Liver (tissue), 8 donors: ENCODE measurements at regions not wholly inside any gene's neighbourhood (a gene's known extent, or its start where the extent isn't known, plus 50 kb on each side); places are given as distances from the start of the nearest gene placed in this dataset.
A peak's percentile ranks its signal among the peaks of the same experiment; 100 is the strongest.

Experiments used
- DNase-seq: peaks from one replicate; pipeline ENCODE4 v3.0.0-alpha.2; 2017; ENCODE audit warnings: low spot score
- H3K27ac ChIP-seq, 2 donors: one replicate each; pipeline ENCODE4 v1.7.0; 2013; ENCODE audit warnings: inconsistent platforms in 2 of 2, low read length in 2 of 2, control low read depth in 1 of 2, low read depth in 1 of 2, mild to moderate bottlenecking in 1 of 2
- H3K27me3 ChIP-seq, 4 donors: one replicate each; pipeline versions ENCODE4 v1.6.1 to v1.7.0; 2013; ENCODE audit warnings: low read length in 3 of 4, inconsistent platforms in 1 of 4, mild to moderate bottlenecking in 1 of 4, moderate library complexity in 1 of 4; ENCODE audit not compliant: control insufficient read depth in 4 of 4, insufficient read depth in 4 of 4
- H3K36me3 ChIP-seq, 4 donors: one replicate each; pipeline versions ENCODE4 v1.6.1 to v1.7.0; 2013; ENCODE audit warnings: low read length in 3 of 4, mild to moderate bottlenecking in 3 of 4, low read depth in 1 of 4, moderate library complexity in 1 of 4; ENCODE audit not compliant: control insufficient read depth in 4 of 4, insufficient read depth in 3 of 4
- H3K4me1 ChIP-seq, 4 donors: one replicate each; pipeline versions ENCODE4 v1.6.1 to v1.7.0; 2013; ENCODE audit warnings: low read length in 3 of 4, mild to moderate bottlenecking in 3 of 4, moderate library complexity in 1 of 4; ENCODE audit not compliant: control insufficient read depth in 4 of 4, insufficient read depth in 4 of 4
- H3K4me3 ChIP-seq, 3 donors: one replicate each; pipeline versions ENCODE4 v1.6.1 to v1.7.0; 2013; ENCODE audit warnings: low read length in 3 of 3, control low read depth in 1 of 3, low read depth in 1 of 3, mild to moderate bottlenecking in 1 of 3
- H3K9ac ChIP-seq, 2 donors: one replicate each; pipeline ENCODE4 v1.7.0; 2013; ENCODE audit warnings: low read length in 2 of 2, mild to moderate bottlenecking in 2 of 2, moderate library complexity in 2 of 2, control low read depth in 1 of 2, low read depth in 1 of 2
- H3K9me3 ChIP-seq, 4 donors: one replicate each; pipeline versions ENCODE4 v1.6.1 to v1.7.0; 2013; ENCODE audit warnings: low read length in 3 of 4; ENCODE audit not compliant: control insufficient read depth in 4 of 4
- EGR1 ChIP-seq, 2 donors: IDR thresholded peaks; 2 replicates each; pipeline ENCODE4 v1.6.1; 2016 to 2018; ENCODE audit warnings: antibody characterized with exemption in 2 of 2, low read depth in 2 of 2
- FOXA1 ChIP-seq: IDR thresholded peaks from 2 replicates; pipeline ENCODE4 v1.6.1; 2016; ENCODE audit warnings: antibody characterized with exemption
- FOXA2 ChIP-seq: IDR thresholded peaks from 2 replicates; pipeline ENCODE4 v1.6.1; 2016; ENCODE audit warnings: antibody characterized with exemption
- NR2F2 ChIP-seq: IDR thresholded peaks from 2 replicates; pipeline ENCODE4 v1.6.1; 2016; ENCODE audit warnings: antibody characterized with exemption
- RAD21 ChIP-seq, 2 donors: IDR thresholded peaks; 2 replicates each; pipeline ENCODE4 v1.6.1; 2016; ENCODE audit warnings: antibody characterized with exemption in 2 of 2, mild to moderate bottlenecking in 2 of 2
- REST ChIP-seq: IDR thresholded peaks from 2 replicates; pipeline ENCODE4 v1.6.1; 2016; ENCODE audit warnings: antibody characterized with exemption, mild to moderate bottlenecking
- RXRA ChIP-seq, 2 donors: IDR thresholded peaks; 2 replicates each; pipeline ENCODE4 v1.6.1; 2017 to 2018; ENCODE audit warnings: antibody characterized with exemption in 2 of 2, mild to moderate bottlenecking in 1 of 2
- SP1 ChIP-seq: IDR thresholded peaks from 2 replicates; pipeline ENCODE4 v1.6.1; 2018; ENCODE audit warnings: antibody characterized with exemption, mild to moderate bottlenecking
- TAF1 ChIP-seq: conservative IDR thresholded peaks from 2 replicates; pipeline ENCODE4 v1.6.1; 2016; ENCODE audit warnings: antibody characterized with exemption, mild to moderate bottlenecking
- WGBS: extraction: QIAGEN DNeasy Blood & Tissue Kit; methylation state at CpG from one replicate; pipeline ENCODE4 v1.1.7; 2013; 5-methylcytosine and 5-hydroxymethylcytosine counted together
- TF ChIP-seq, protein P1 (sequence below): fragments of 150-350 bp; IDR thresholded peaks from 2 replicates; pipeline ENCODE4 v1.5.1; 2017; ENCODE audit warnings: improper control_type of control experiment, low read depth, low read length; ENCODE audit not compliant: missing input control
- TF ChIP-seq, protein P2 (sequence below): IDR thresholded peaks from 2 replicates; pipeline ENCODE4 v1.6.1; 2016; ENCODE audit warnings: antibody characterized with exemption
- TF ChIP-seq, protein P3 (sequence below): IDR thresholded peaks from 2 replicates; pipeline ENCODE4 v1.6.1; 2016; ENCODE audit warnings: antibody characterized with exemption
- donor health status: healthy.
- donor health status: healthy.
- donor health status: healthy.
- donor health status: healthy.
- donor health status: healthy.

DNA sequence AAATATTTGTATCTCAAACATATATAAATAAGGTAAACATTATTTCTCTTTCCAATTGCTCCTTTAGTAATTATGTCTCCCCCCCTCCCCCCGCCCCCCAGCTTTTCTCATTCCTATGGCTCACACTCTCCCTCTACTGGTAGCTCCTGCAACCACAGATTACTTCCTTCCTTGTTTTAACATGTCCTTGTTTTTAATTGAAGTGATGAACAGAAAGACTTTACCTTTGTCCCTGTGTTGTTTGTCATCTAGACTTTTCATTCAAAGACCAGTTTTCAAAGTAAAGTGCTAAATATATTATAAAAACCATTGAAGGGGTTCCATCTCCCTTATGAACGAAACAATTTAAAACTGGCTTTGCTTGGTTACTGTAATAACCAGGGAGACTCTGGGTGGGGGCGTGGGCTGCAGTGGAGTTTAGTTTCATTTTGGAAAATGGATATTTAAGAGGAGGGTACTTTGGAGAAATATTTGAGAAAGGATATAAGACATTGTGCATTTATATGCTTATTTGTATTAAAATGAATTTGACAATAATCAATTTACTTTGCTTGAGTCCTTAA, 352.9 kb downstream of the RAPGEF2 start:
- H3K9ac ChIP-seq = no peak overlapping the region
- H3K4me1 ChIP-seq = no peaks in the 10 kb centered on the region
- 27% methylated on average over 3 of the region's 3 CpGs for WGBS
- no peak overlapping the region for H3K27ac ChIP-seq
- H3K36me3 ChIP-seq = no peaks in the 10 kb centered on the region
- no peak overlapping the region for H3K4me3 ChIP-seq
- no peaks in the 10 kb centered on the region for H3K27me3 ChIP-seq
- TF ChIP-seq FOXA2 (no peak), RAD21 (IDR thresholded peaks at IDR 0.05) (peak; percentile 52 to 70)
- TF ChIP-seq, protein P1, sequence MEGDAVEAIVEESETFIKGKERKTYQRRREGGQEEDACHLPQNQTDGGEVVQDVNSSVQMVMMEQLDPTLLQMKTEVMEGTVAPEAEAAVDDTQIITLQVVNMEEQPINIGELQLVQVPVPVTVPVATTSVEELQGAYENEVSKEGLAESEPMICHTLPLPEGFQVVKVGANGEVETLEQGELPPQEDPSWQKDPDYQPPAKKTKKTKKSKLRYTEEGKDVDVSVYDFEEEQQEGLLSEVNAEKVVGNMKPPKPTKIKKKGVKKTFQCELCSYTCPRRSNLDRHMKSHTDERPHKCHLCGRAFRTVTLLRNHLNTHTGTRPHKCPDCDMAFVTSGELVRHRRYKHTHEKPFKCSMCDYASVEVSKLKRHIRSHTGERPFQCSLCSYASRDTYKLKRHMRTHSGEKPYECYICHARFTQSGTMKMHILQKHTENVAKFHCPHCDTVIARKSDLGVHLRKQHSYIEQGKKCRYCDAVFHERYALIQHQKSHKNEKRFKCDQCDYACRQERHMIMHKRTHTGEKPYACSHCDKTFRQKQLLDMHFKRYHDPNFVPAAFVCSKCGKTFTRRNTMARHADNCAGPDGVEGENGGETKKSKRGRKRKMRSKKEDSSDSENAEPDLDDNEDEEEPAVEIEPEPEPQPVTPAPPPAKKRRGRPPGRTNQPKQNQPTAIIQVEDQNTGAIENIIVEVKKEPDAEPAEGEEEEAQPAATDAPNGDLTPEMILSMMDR = peak; percentile 54
- DNase-seq = no peak
- no peaks in the 10 kb centered on the region for H3K9me3 ChIP-seq

DNA sequence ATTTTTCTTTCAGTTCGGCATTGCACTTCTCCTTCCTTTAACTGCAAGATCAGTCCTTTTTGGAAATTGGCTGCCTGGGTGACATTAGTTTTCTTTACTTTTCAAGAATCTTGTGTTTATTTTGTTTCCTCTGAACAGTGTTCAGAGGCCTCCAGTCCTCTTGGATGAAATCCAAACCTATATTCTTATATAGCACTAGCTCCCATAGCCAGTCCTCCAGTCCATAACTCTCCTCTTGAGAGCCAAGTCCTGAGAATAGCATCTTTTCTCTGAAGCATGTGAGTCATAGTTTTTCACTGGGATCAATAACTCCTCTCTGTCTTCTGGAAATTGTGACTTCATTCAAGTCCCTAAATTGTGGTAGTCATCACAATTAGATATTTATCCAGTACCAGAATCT, 357.5 kb downstream of the RAPGEF2 start:
- DNase-seq = no peak
- TF ChIP-seq, protein P2, sequence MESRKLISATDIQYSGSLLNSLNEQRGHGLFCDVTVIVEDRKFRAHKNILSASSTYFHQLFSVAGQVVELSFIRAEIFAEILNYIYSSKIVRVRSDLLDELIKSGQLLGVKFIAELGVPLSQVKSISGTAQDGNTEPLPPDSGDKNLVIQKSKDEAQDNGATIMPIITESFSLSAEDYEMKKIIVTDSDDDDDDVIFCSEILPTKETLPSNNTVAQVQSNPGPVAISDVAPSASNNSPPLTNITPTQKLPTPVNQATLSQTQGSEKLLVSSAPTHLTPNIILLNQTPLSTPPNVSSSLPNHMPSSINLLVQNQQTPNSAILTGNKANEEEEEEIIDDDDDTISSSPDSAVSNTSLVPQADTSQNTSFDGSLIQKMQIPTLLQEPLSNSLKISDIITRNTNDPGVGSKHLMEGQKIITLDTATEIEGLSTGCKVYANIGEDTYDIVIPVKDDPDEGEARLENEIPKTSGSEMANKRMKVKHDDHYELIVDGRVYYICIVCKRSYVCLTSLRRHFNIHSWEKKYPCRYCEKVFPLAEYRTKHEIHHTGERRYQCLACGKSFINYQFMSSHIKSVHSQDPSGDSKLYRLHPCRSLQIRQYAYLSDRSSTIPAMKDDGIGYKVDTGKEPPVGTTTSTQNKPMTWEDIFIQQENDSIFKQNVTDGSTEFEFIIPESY = no peak
- TF ChIP-seq TAF1 (no peak), FOXA1 (no peak), EGR1 (IDR thresholded peaks at IDR 0.05; ENCODE audit: low read depth in 2 of 2) (no peak), SP1 (no peak), RXRA (IDR thresholded peaks at IDR 0.05) (no peak), REST (no peak), NR2F2 (no peak)
- TF ChIP-seq, protein P3, sequence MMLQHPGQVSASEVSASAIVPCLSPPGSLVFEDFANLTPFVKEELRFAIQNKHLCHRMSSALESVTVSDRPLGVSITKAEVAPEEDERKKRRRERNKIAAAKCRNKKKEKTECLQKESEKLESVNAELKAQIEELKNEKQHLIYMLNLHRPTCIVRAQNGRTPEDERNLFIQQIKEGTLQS = no peak
- no peak overlapping the region for H3K9ac ChIP-seq
- no peaks in the 10 kb centered on the region for H3K36me3 ChIP-seq
- no peak overlapping the region for H3K4me3 ChIP-seq
- no peaks in the 10 kb centered on the region for H3K4me1 ChIP-seq
- no peaks in the 10 kb centered on the region for H3K27me3 ChIP-seq
- WGBS = 81% methylated on average over 1 of the region's 1 CpG
- H3K9me3 ChIP-seq = peaks cover 0 to 3% (median 0%) of the 10 kb centered on the region in 4 donors
- no peak overlapping the region for H3K27ac ChIP-seq
